NT2/D1 (cell line): ENCODE measurements at regions not wholly inside any gene's neighbourhood (a gene's known extent, or its start where the extent isn't known, plus 50 kb on each side); places are given as distances from the start of the nearest gene placed in this dataset.

ENCODE experiments used
- YY1 ChIP-seq: IDR thresholded peaks from 2 replicates; pipeline ENCODE4 v1.6.1; 2011; ENCODE audit not compliant: insufficient read length, insufficient read depth
- ZNF274 ChIP-seq: IDR thresholded peaks from 2 replicates; pipeline ENCODE4 v1.6.1; 2011; ENCODE audit warnings: mild to moderate bottlenecking, low read depth, low read length

GRCh38 chr12:126182619-126183236 lies 1117.5 kb downstream of the AACS start:
- TF ChIP-seq ZNF274: no peak
- TF ChIP-seq YY1: no peak
